Gastrocnemius medialis (tissue), 4 donors: ENCODE measurements at regions not wholly inside any gene's neighbourhood (a gene's known extent, or its start where the extent isn't known, plus 50 kb on each side); places are given as distances from the start of the nearest gene placed in this dataset.

Experiments
- POLR2A ChIP-seq, 2 donors: fragments of 450-650 bp; IDR thresholded peaks; one replicate each; pipeline ENCODE4 v1.6.1; 2017; ENCODE audit warnings: antibody characterized with exemption in 2 of 2, mild to moderate bottlenecking in 2 of 2, moderate library complexity in 2 of 2
- TF ChIP-seq, protein P1 (sequence below), 5 experiments: fragments of 450-650 bp in 3 of 5; fragments of 200-600 bp in 2 of 5; sonication (generic) in 2 of 5; IDR thresholded peaks in 4 of 5; conservative IDR thresholded peaks in 1 of 5; 1 replicate in 4 of 5; 2 replicates in 1 of 5; pipeline ENCODE4 v1.5.1; 2016 to 2019; ENCODE audit warnings: antibody characterized with exemption in 5 of 5, mild to moderate bottlenecking in 3 of 5, moderate library complexity in 3 of 5

DNA sequence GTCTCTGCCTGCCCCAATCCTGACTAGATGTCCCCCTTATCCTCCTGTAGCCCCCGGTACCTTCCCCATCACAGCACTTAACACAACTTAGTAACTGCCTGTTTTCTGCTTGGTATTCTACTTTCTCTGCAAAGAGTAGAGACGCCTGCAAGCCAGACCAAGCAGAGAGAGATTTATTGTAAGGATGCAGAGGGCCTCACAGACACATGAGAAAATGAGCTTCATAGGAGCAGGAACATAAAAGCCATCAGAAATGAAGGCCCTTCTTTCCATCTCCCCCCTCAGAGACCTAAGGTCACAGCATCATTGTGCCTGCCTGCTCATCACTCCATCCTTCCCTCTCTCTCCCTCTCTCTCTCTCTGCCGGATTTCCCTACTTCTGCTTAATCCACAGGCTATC lies 305.7 kb upstream of the NOCT start:
- TF ChIP-seq, protein P1, sequence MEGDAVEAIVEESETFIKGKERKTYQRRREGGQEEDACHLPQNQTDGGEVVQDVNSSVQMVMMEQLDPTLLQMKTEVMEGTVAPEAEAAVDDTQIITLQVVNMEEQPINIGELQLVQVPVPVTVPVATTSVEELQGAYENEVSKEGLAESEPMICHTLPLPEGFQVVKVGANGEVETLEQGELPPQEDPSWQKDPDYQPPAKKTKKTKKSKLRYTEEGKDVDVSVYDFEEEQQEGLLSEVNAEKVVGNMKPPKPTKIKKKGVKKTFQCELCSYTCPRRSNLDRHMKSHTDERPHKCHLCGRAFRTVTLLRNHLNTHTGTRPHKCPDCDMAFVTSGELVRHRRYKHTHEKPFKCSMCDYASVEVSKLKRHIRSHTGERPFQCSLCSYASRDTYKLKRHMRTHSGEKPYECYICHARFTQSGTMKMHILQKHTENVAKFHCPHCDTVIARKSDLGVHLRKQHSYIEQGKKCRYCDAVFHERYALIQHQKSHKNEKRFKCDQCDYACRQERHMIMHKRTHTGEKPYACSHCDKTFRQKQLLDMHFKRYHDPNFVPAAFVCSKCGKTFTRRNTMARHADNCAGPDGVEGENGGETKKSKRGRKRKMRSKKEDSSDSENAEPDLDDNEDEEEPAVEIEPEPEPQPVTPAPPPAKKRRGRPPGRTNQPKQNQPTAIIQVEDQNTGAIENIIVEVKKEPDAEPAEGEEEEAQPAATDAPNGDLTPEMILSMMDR (IDR thresholded peaks at IDR 0.05 in 4 of 5, conservative IDR thresholded peaks at IDR 0.05 in 1 of 5), result no peak
- no peak for TF ChIP-seq POLR2A (IDR thresholded peaks at IDR 0.05)
